ENCODE measurements at regions not wholly inside any gene's neighbourhood (a gene's known extent, or its start where the extent isn't known, plus 50 kb on each side); places are given as distances from the start of the nearest gene placed in this dataset.

- peak overlapping the region; percentile 46 for H3K4me3 ChIP-seq (ENCODE audit: low read depth, low read length)
- H3K9me3 ChIP-seq (ENCODE audit: control insufficient read depth, insufficient read depth, low read depth, low read length): no peaks in the 10 kb centered on the region
- peak overlapping the region; percentile 87 for H3K27ac ChIP-seq (ENCODE audit: low read depth, low read length)
- H3K4me1 ChIP-seq (ENCODE audit: control insufficient read depth, insufficient read depth, low read length): peaks cover 23% of the 10 kb centered on the region
- no peak overlapping the region for H3K9ac ChIP-seq (ENCODE audit: low read length)
- H3K27me3 ChIP-seq (ENCODE audit: control insufficient read depth, insufficient read depth, low read length): no peaks in the 10 kb centered on the region
- H3K36me3 ChIP-seq (ENCODE audit: control insufficient read depth, insufficient read depth, low read length): no peaks in the 10 kb centered on the region
These were observed 223.0 kb downstream of the SLC6A15 start for GRCh38 chr12:84689638-84690037.

- Histone ChIP-seq H3K4me1 (ENCODE audit: control insufficient read depth, insufficient read depth, low read length) (peaks cover 3% of the 10 kb centered on the region; the same call in 1 of the 2 replicates), H3K27ac (ENCODE audit: low read depth, low read length) (no peak overlapping the region), H3K4me3 (ENCODE audit: low read depth, low read length) (no peak overlapping the region), H3K27me3 (ENCODE audit: control insufficient read depth, insufficient read depth, low read length) (no peaks in the 10 kb centered on the region), H3K9me3 (ENCODE audit: control insufficient read depth, insufficient read depth, low read depth, low read length) (no peaks in the 10 kb centered on the region), H3K9ac (ENCODE audit: low read length) (no peak overlapping the region), H3K36me3 (ENCODE audit: control insufficient read depth, insufficient read depth, low read length) (no peaks in the 10 kb centered on the region)
These were observed 227.2 kb downstream of the SLC6A15 start for GRCh38 chr12:84685379-84685778.

GRCh38 chr12:84676787-84677186, 235.8 kb downstream of the SLC6A15 start:
- Histone ChIP-seq H3K9me3 (ENCODE audit: control insufficient read depth, insufficient read depth, low read depth, low read length) (no peaks in the 10 kb centered on the region), H3K4me1 (ENCODE audit: control insufficient read depth, insufficient read depth, low read length) (no peaks in the 10 kb centered on the region), H3K4me3 (ENCODE audit: low read depth, low read length) (no peak overlapping the region), H3K36me3 (ENCODE audit: control insufficient read depth, insufficient read depth, low read length) (no peaks in the 10 kb centered on the region), H3K9ac (ENCODE audit: low read length) (no peak overlapping the region), H3K27ac (ENCODE audit: low read depth, low read length) (no peak overlapping the region), H3K27me3 (ENCODE audit: control insufficient read depth, insufficient read depth, low read length) (no peaks in the 10 kb centered on the region)

GRCh38 chr12:84661786-84662185, 250.8 kb downstream of the SLC6A15 start:
- Histone ChIP-seq H3K4me1 (ENCODE audit: control insufficient read depth, insufficient read depth, low read length) (no peaks in the 10 kb centered on the region; the same call in 1 of the 2 replicates), H3K9ac (ENCODE audit: low read length) (no peak overlapping the region), H3K27me3 (ENCODE audit: control insufficient read depth, insufficient read depth, low read length) (no peaks in the 10 kb centered on the region), H3K4me3 (ENCODE audit: low read depth, low read length) (no peak overlapping the region), H3K9me3 (ENCODE audit: control insufficient read depth, insufficient read depth, low read depth, low read length) (no peaks in the 10 kb centered on the region), H3K36me3 (ENCODE audit: control insufficient read depth, insufficient read depth, low read length) (no peaks in the 10 kb centered on the region), H3K27ac (ENCODE audit: low read depth, low read length) (no peak overlapping the region)

- Histone ChIP-seq H3K27ac (ENCODE audit: low read depth, low read length) (no peak overlapping the region), H3K4me3 (ENCODE audit: low read depth, low read length) (no peak overlapping the region), H3K9ac (ENCODE audit: low read length) (no peak overlapping the region), H3K4me1 (ENCODE audit: control insufficient read depth, insufficient read depth, low read length) (no peaks in the 10 kb centered on the region; the same call in 1 of the 2 replicates), H3K9me3 (ENCODE audit: control insufficient read depth, insufficient read depth, low read depth, low read length) (no peaks in the 10 kb centered on the region), H3K36me3 (ENCODE audit: control insufficient read depth, insufficient read depth, low read length) (no peaks in the 10 kb centered on the region), H3K27me3 (ENCODE audit: control insufficient read depth, insufficient read depth, low read length) (no peaks in the 10 kb centered on the region)
These were observed 252.5 kb downstream of the SLC6A15 start for GRCh38 chr12:84660139-84660538.

GRCh38 chr12:84658877-84659276, 253.7 kb downstream of the SLC6A15 start:
- H3K4me1 ChIP-seq (ENCODE audit: control insufficient read depth, insufficient read depth, low read length): no peaks in the 10 kb centered on the region; the same call in 1 of the 2 replicates
- no peaks in the 10 kb centered on the region for H3K27me3 ChIP-seq (ENCODE audit: control insufficient read depth, insufficient read depth, low read length)
- H3K9ac ChIP-seq (ENCODE audit: low read length): no peak overlapping the region
- no peak overlapping the region for H3K27ac ChIP-seq (ENCODE audit: low read depth, low read length)
- no peak overlapping the region for H3K4me3 ChIP-seq (ENCODE audit: low read depth, low read length)
- H3K9me3 ChIP-seq (ENCODE audit: control insufficient read depth, insufficient read depth, low read depth, low read length): no peaks in the 10 kb centered on the region
- H3K36me3 ChIP-seq (ENCODE audit: control insufficient read depth, insufficient read depth, low read length): no peaks in the 10 kb centered on the region

GRCh38 chr12:84656705-84657104, 255.9 kb downstream of the SLC6A15 start:
- Histone ChIP-seq H3K27ac (ENCODE audit: low read depth, low read length) (no peak overlapping the region), H3K4me1 (ENCODE audit: control insufficient read depth, insufficient read depth, low read length) (no peaks in the 10 kb centered on the region; the same call in 1 of the 2 replicates), H3K4me3 (ENCODE audit: low read depth, low read length) (no peak overlapping the region), H3K27me3 (ENCODE audit: control insufficient read depth, insufficient read depth, low read length) (no peaks in the 10 kb centered on the region), H3K9ac (ENCODE audit: low read length) (no peak overlapping the region), H3K9me3 (ENCODE audit: control insufficient read depth, insufficient read depth, low read depth, low read length) (no peaks in the 10 kb centered on the region), H3K36me3 (ENCODE audit: control insufficient read depth, insufficient read depth, low read length) (no peaks in the 10 kb centered on the region)

- no peaks in the 10 kb centered on the region for H3K9me3 ChIP-seq (ENCODE audit: control insufficient read depth, insufficient read depth, low read depth, low read length)
These were observed 259.1 kb downstream of the SLC6A15 start for GRCh38 chr12:84653482-84653881.

GRCh38 chr12:84648425-84648824, 264.2 kb downstream of the SLC6A15 start:
- H3K27ac ChIP-seq (ENCODE audit: low read depth, low read length): no peak overlapping the region
- H3K27me3 ChIP-seq (ENCODE audit: control insufficient read depth, insufficient read depth, low read length): no peaks in the 10 kb centered on the region
- H3K4me3 ChIP-seq (ENCODE audit: low read depth, low read length): no peak overlapping the region
- no peak overlapping the region for H3K9ac ChIP-seq (ENCODE audit: low read length)
- no peaks in the 10 kb centered on the region for H3K9me3 ChIP-seq (ENCODE audit: control insufficient read depth, insufficient read depth, low read depth, low read length)
- H3K4me1 ChIP-seq (ENCODE audit: control insufficient read depth, insufficient read depth, low read length): no peaks in the 10 kb centered on the region
- H3K36me3 ChIP-seq (ENCODE audit: control insufficient read depth, insufficient read depth, low read length): no peaks in the 10 kb centered on the region

More at GRCh38 chr12:84653482-84653881, 259.1 kb downstream of the SLC6A15 start:
- no peaks in the 10 kb centered on the region for H3K27me3 ChIP-seq (ENCODE audit: control insufficient read depth, insufficient read depth, low read length)
- H3K4me1 ChIP-seq (ENCODE audit: control insufficient read depth, insufficient read depth, low read length): no peaks in the 10 kb centered on the region
- H3K27ac ChIP-seq (ENCODE audit: low read depth, low read length): no peak overlapping the region
- no peak overlapping the region for H3K9ac ChIP-seq (ENCODE audit: low read length)
- H3K4me3 ChIP-seq (ENCODE audit: low read depth, low read length): no peak overlapping the region
- no peaks in the 10 kb centered on the region for H3K36me3 ChIP-seq (ENCODE audit: control insufficient read depth, insufficient read depth, low read length)

GRCh38 chr12:84644908-84645307, 267.7 kb downstream of the SLC6A15 start:
- H3K36me3 ChIP-seq (ENCODE audit: control insufficient read depth, insufficient read depth, low read length): no peaks in the 10 kb centered on the region
- no peak overlapping the region for H3K9ac ChIP-seq (ENCODE audit: low read length)
- no peak overlapping the region for H3K4me3 ChIP-seq (ENCODE audit: low read depth, low read length)
- no peaks in the 10 kb centered on the region for H3K27me3 ChIP-seq (ENCODE audit: control insufficient read depth, insufficient read depth, low read length)
- H3K27ac ChIP-seq (ENCODE audit: low read depth, low read length): no peak overlapping the region
- no peaks in the 10 kb centered on the region for H3K4me1 ChIP-seq (ENCODE audit: control insufficient read depth, insufficient read depth, low read length)
- H3K9me3 ChIP-seq (ENCODE audit: control insufficient read depth, insufficient read depth, low read depth, low read length): no peaks in the 10 kb centered on the region

- Histone ChIP-seq H3K27me3 (ENCODE audit: control insufficient read depth, insufficient read depth, low read length) (no peaks in the 10 kb centered on the region), H3K9ac (ENCODE audit: low read length) (no peak overlapping the region), H3K4me1 (ENCODE audit: control insufficient read depth, insufficient read depth, low read length) (no peaks in the 10 kb centered on the region), H3K27ac (ENCODE audit: low read depth, low read length) (no peak overlapping the region), H3K36me3 (ENCODE audit: control insufficient read depth, insufficient read depth, low read length) (no peaks in the 10 kb centered on the region), H3K9me3 (ENCODE audit: control insufficient read depth, insufficient read depth, low read depth, low read length) (no peaks in the 10 kb centered on the region), H3K4me3 (ENCODE audit: low read depth, low read length) (no peak overlapping the region)
These were observed 268.6 kb downstream of the SLC6A15 start for GRCh38 chr12:84643993-84644392.
